GM18508 (cell line): ENCODE measurements at regions not wholly inside any gene's neighbourhood (a gene's known extent, or its start where the extent isn't known, plus 50 kb on each side); places are given as distances from the start of the nearest gene placed in this dataset.
"Not testable (repeated sequence)": the region's sequence is repeated elsewhere in the genome, so short reads cannot be mapped to it uniquely, and the experiment has no call there.

Experiments
- ATAC-seq: cut with Tn5 transposase; IDR thresholded peaks from one replicate; pipeline ENCODE4 v1.9.1; 2021; ENCODE audit warnings: moderate number of reproducible peaks; ENCODE audit not compliant: insufficient read depth, unreplicated experiment

DNA sequence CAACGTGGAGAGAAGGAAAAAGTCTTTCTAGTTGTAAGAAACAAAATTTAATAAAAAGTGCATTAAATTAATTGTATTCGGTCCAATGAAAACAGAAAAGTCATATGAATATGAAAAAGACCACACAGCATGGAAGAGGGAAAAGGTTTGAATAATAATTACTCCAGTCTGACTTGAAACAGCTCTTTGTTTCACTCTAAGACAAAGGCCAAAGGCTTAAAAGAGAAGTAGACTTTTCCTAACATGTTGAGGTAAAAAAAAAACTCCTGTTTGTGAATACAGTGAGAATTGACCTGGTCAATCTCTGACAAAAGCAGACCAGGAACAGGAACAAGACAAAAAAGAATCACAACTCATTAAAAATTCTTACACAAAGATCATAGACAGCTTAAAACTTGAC lies 429.8 kb downstream of the TOX3 start:
- ATAC-seq, result no peak

DNA sequence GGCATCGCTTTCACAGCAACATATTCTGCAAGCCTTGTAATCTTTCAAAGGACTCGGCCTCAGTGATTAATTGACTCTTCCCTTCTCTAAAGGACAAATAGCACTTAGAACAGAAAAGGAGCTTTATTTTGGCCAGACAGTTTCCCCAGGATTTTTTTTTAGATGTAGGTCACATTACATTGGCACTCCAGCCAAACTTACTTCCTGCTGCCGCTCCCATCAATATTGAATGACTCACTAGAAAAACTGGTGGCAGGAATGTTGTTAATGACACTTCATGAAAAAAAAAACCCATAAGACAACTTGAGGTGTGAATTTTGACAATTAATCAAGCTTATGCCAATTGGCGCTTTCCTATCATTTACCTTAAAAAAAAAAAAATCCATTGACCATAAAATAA lies 432.6 kb downstream of the TOX3 start:
- ATAC-seq, result no peak

DNA sequence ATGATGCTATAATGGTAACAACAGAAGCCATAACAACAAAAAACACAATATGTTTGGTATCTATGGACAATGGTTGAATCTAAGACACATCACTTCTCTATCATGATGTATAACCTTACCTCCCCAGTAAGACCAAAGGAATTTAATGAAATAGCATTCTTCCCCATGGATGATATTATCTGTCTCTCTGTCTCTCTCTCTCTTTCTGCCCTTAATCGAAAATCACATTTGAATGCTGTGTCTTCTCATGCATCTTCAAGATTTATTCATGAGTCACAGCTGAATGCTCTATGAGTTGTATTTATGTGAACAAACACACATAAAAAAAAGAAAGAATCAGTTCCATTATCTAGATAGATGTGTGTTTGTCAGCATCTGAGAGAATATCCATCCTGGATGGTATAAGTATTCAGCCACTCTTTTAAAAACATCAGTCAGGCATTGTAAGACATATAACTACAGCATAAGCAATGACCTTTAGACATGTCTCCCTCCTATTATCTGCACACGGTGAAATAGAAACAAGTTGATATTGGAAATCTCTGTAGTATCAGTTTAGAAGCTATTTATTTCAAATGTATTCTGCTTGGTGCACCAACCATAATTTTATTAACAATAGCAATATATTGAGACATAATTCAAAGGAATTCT lies 433.3 kb downstream of the TOX3 start:
- no peak for ATAC-seq

DNA sequence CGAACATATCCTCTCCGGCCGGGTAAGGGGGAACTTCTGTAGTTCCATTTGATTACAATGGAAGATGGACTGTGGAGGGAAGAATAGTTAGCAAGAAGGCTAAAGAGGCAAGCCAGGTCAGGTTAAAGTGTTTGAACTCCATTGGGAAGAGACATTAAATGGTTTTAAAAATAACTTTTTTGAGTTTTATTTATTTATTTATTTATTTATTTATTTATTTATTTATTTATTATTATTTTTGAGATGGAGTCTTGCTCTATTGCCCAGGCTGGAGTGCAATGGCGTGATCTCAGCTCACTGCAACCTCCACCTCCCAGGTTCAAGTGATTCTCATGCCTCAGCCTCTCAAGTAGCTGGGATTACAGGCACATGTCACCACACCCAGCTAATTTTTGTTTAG lies 441.9 kb downstream of the TOX3 start:
- not testable (repeated sequence) for ATAC-seq

- no peak for ATAC-seq
These were observed 443.2 kb downstream of the TOX3 start for GRCh38 chr16:52103791-52104190.

DNA sequence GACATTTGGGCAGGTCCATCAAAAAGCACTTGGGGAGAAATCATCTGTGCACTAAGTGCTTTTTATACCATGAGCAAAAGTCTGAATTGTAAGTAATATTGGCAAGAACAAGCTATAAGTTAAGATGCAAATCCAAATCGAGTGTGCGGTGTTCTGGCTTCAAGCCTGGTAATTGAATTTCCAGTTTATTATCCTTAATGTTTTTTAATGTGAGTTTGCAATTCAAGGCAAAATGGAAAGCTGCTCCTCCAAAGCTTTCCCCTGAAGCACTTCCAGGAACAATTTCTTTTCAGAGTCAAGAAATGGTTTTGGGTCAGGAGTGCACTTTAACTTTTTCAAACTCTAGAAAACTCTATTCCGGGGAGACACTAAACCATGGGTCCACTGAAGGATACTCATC lies 445.7 kb downstream of the TOX3 start:
- ATAC-seq, result no peak

- ATAC-seq, result no peak
These were observed 447.6 kb downstream of the TOX3 start for GRCh38 chr16:52099382-52099781.

- ATAC-seq, result no peak
These were observed 451.5 kb downstream of the TOX3 start for GRCh38 chr16:52095471-52095870.

- ATAC-seq, result no peak
These were observed 454.8 kb downstream of the TOX3 start for GRCh38 chr16:52092126-52092525.

GRCh38 chr16:52090080-52090479 lies 456.9 kb downstream of the TOX3 start:
- no peak for ATAC-seq

- no peak for ATAC-seq
These were observed 457.5 kb downstream of the TOX3 start for GRCh38 chr16:52089476-52089875.

GRCh38 chr16:52086901-52087300 lies 460.0 kb downstream of the TOX3 start:
- no peak for ATAC-seq

DNA sequence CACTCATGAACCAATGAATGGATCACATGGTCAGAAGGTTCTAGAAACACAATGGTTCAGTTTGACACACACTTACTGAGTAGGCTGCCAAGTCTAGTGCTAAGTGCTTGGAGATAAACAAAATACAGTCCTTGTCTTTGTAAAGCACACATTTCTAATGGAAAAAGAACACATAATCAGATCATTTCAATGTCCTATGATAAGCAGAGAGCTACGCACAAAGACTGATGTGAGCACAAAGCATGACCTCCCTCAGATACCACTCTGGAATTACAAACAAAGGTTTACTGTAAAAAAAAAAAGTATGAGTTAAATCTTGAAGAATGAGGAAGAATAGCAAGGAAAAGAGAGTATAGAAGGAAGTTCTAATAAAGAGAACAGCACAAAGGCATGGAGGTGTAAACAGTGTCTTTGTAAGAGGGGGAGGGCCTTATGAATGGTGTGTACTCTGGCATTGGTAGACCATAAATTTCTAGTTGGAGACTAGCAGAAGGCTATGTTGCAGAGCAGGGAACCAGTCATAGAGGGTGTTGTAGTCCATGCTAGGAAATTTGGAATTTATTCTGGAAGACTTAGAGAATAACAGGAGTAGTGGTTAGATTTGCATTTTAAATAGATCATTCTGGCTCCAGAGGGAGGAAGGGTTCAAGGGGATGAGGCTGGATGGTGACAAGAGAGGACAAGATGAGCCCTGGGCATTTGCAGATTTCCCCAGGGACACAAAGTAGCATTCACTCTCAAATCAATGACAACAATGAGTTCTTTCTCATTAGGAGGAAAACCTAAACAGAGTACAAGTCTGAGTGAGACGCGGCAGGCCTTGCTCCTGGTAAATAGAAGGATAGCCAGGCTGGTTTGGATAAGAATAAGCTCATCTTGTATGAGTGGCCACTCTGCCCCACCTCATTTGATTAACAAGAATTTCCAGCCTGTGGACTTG lies 468.0 kb downstream of the TOX3 start:
- ATAC-seq, result no peak

- no peak for ATAC-seq
These were observed 469.3 kb downstream of the TOX3 start for GRCh38 chr16:52077607-52078006.

- no peak for ATAC-seq
These were observed 470.1 kb downstream of the TOX3 start for GRCh38 chr16:52076801-52077201.

DNA sequence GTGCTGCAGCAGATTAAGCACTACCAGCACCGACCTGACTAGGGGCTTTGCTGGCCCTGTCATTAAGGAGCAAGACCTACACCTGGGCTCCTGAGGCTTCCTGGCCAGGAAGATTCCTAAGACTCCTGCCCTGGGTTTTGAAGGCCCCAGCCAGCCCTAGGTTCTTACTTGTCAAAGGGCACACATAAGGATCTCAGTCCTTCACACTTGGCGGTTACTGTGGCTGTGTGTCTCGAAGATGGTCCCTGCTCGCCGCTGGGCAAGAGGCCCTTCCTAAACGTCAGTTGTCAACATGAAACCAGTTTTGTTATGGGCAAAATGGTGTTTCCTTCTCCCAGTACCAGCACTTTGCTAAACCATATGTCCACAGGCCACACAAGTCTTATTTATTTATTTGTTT lies 470.6 kb downstream of the TOX3 start:
- no peak for ATAC-seq

GRCh38 chr16:52074133-52074532 lies 472.8 kb downstream of the TOX3 start:
- no peak for ATAC-seq

- no peak for ATAC-seq
These were observed 473.9 kb downstream of the TOX3 start for GRCh38 chr16:52073024-52073423.

- no peak for ATAC-seq
These were observed 475.8 kb downstream of the TOX3 start for GRCh38 chr16:52071101-52071500.

GRCh38 chr16:52070341-52071057 lies 476.4 kb downstream of the TOX3 start:
- ATAC-seq, result no peak

GRCh38 chr16:52069866-52070265 lies 477.1 kb downstream of the TOX3 start:
- ATAC-seq, result no peak
